GM12865 (cell line): ENCODE measurements at regions not wholly inside any gene's neighbourhood (a gene's known extent, or its start where the extent isn't known, plus 50 kb on each side); places are given as distances from the start of the nearest gene placed in this dataset.

Source experiments
- DNase-seq: peaks from one replicate; pipeline ENCODE4 v3.0.0; 2010; ENCODE audit warnings: low read depth
- H3K4me3 ChIP-seq: 2 replicates; pipeline ENCODE4 v1.5.1; 2011; ENCODE audit warnings: mild to moderate bottlenecking, low read depth, low read length, control low read depth
- TF ChIP-seq, protein P1 (sequence below): IDR thresholded peaks from 2 replicates; pipeline ENCODE4 v1.5.1; 2011; ENCODE audit warnings: low read length, control low read depth, low read depth, inconsistent platforms; ENCODE audit not compliant: insufficient read depth; ENCODE audit errors: missing control alignments

DNA sequence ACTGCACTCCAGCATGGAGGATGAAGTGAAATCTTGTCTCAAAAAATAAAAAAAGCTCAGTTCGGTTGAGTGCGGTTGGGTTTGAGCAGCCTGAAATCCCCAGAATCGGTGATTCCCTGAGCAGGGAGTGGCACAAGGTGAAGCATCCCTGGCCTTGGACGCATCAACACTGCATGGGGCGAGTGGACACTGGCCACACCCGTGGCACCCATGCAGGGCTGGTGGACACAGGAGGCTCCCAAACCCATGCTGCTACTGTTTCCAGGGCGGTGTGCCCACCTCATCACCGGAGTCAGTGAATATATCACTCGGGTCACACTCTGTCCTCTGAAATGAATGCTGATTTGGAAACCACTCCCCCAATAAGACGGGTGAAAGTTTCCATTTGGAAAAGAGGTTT, 53.4 kb upstream of the ACTRT2 start:
- TF ChIP-seq, protein P1, sequence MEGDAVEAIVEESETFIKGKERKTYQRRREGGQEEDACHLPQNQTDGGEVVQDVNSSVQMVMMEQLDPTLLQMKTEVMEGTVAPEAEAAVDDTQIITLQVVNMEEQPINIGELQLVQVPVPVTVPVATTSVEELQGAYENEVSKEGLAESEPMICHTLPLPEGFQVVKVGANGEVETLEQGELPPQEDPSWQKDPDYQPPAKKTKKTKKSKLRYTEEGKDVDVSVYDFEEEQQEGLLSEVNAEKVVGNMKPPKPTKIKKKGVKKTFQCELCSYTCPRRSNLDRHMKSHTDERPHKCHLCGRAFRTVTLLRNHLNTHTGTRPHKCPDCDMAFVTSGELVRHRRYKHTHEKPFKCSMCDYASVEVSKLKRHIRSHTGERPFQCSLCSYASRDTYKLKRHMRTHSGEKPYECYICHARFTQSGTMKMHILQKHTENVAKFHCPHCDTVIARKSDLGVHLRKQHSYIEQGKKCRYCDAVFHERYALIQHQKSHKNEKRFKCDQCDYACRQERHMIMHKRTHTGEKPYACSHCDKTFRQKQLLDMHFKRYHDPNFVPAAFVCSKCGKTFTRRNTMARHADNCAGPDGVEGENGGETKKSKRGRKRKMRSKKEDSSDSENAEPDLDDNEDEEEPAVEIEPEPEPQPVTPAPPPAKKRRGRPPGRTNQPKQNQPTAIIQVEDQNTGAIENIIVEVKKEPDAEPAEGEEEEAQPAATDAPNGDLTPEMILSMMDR, result no peak
- no peak for DNase-seq
- H3K4me3 ChIP-seq, result no peak overlapping the region

DNA sequence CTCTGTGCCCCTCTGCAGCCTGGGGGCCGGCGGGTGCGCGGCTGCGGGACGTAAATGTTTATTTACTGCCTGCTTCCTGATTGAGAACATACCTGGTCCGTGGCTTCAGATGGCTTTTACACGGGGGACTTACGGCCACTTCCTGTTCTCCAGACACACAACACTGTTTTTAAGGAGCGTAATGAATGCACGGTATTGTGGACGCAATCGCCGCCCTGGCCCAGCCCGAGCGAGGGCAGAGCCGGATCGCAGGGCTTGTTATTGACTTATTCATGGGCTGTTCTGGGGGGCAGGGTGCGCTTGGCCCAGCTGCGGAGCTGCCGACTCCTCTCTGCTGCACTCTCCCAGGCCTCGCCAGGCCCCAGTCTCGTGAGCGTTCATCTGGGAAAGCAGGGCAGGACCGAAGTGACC, 52.8 kb upstream of the ACTRT2 start:
- TF ChIP-seq, protein P1, result no peak
- no peak overlapping the region for H3K4me3 ChIP-seq
- DNase-seq, result no peak

DNA sequence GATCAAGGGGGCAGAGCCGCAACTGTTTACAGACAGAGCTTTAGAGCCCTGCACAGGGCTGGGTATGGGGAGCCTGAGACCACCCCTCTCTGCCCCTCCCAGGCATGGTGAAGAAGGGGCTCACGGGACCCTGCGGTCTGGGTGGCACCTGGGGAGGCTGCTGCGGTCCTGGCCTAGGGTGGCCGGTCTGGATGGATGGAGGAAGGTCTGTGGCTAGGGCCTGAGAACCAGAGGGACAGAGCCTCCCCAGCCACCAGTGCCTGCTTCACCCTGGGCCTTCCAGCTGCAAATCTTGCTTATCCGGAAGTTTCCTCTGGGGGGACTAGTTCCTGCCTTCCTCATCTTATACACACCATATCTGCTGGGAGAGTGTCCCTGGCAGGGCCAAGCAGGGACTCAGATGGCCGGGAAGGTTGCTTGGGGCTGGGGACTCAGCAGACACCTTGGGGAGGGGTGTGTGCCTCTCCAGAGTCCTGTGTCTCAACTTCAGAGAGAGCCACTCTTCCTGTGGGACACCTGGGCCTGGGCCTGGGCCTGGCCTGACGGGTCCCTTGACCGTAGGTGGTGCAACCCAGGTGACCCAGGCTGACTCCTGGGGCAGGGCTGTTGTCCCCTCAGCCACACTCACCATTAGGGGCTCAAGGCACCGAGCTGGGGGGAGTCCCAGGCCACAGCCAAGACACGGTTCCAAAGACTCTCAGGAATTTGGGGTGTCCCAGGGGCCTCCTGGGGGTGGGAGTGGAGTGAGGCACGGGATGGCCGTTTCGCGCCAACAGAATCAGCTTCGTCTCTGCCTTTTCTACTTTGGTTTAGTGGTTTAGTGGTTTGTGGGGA, 52.0 kb upstream of the ACTRT2 start:
- TF ChIP-seq, protein P1, result no peak
- H3K4me3 ChIP-seq, result no peak overlapping the region
- no peak for DNase-seq

DNA sequence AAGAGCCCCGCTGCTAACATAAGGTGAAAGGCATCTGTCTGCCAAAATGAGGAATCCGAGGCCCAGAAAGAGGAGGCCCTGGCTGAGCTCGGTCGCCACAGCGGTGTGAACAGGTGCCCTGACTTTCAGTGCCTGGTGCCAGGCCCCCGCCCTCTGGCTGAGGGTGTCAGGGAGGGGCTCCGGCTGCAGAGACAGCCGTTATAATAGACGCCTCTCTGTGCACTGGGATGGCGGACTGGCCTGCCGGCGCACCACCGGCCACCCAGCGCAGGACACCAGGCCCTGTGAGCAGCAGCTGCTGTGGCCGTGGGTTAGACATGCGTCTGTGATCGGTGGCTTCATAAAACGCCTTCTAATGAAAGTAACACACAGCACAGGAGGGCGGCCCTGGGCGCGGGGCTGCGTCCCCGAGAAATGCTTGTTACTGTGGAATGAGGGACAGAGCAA, 51.4 kb upstream of the ACTRT2 start:
- TF ChIP-seq, protein P1, result no peak
- DNase-seq, result no peak

DNA sequence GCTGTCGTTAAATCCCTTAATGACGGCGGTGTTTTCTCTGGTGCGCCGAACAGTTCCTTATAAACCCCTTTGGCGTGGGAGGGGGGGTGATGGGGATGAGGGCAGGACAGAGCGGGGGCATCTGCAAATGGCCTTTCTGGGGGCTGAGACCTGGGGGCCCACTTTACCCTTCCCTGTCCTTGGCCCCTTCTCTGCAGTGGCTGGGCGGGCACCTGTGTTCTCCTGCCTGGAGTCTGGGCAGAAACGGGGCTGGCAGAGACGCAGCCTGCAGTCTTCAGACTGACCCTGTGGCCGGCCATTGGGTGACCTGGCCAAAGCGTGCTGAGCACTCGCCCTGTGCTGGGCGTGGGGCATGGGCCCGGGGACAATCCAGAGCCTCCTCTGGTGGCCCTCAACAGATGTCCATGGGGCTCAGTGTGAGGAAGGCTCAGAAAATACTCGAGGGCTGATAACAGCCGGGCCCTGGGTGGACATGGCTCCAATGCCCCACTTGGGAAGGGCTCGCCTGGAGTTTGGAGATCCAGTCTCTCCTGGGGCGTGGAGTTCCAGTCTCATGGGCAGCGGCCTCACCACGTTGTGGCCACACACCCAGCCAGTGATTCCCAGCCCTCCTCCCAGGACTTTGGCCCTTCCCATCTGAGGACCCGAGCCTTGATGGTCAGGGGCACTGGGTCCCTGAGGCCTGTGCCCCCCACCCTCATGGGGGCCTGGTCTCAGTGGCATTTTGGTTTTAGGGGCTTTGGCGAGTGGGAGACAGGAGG, 50.8 kb upstream of the ACTRT2 start:
- no peak for DNase-seq
- no peak overlapping the region for H3K4me3 ChIP-seq
- TF ChIP-seq, protein P1, result no peak

More for the DNA sequence above, 51.4 kb upstream of the ACTRT2 start:
- H3K4me3 ChIP-seq, result no peak overlapping the region

DNA sequence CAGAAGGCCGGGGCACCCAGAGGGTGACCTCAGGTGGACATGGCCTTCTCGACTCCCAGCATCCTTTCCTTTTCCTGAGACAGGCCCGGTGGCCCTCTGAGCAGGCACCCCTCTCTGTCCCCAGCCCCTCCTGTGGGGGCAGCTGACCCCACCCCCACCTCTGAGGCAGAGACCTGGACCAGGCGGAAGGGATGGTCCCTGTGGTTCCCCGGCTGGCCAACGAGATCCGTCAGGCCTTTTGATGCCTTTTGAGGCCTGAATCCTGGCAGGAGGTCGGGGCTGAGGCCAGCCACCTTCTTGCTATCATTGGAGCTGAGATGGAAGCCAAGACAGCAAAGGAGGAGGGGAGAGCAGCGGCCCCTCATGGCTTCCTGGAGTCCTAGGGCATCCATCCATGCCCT, 50.2 kb upstream of the ACTRT2 start:
- no peak for DNase-seq
- TF ChIP-seq, protein P1, result no peak
- no peak overlapping the region for H3K4me3 ChIP-seq
